NT2/D1 (cell line): ENCODE measurements at regions not wholly inside any gene's neighbourhood (a gene's known extent, or its start where the extent isn't known, plus 50 kb on each side); places are given as distances from the start of the nearest gene placed in this dataset.

Experiments used
- DNase-seq: peaks from one replicate; pipeline ENCODE4 v3.0.0-alpha.2; 2011; ENCODE audit warnings: low read depth, low spot score
- H3K27me3 ChIP-seq: 2 replicates; pipeline ENCODE4 v1.6.0; 2011; ENCODE audit warnings: mild to moderate bottlenecking; ENCODE audit not compliant: insufficient read length, insufficient read depth
- H3K36me3 ChIP-seq: 2 replicates; pipeline ENCODE4 v1.6.1; 2011; ENCODE audit warnings: mild to moderate bottlenecking, low read length, mixed read lengths; ENCODE audit not compliant: insufficient read depth, insufficient read length
- H3K4me1 ChIP-seq: 2 replicates; pipeline ENCODE4 v1.5.1; 2011; ENCODE audit not compliant: insufficient read depth, insufficient read length
- H3K4me3 ChIP-seq: 2 replicates; pipeline ENCODE4 v1.5.1; 2011; ENCODE audit warnings: low read depth; ENCODE audit not compliant: insufficient read length
- H3K9ac ChIP-seq: 2 replicates; pipeline ENCODE4 v1.6.0; 2011; ENCODE audit warnings: low read depth; ENCODE audit not compliant: insufficient read length
- H3K9me3 ChIP-seq: 2 replicates; pipeline ENCODE4 v1.5.1; 2011; ENCODE audit warnings: mild to moderate bottlenecking, low read length; ENCODE audit not compliant: insufficient read depth
- SUZ12 ChIP-seq: IDR thresholded peaks from 2 replicates; pipeline ENCODE4 v1.6.1; 2011; ENCODE audit not compliant: insufficient read length, insufficient read depth; ENCODE audit errors: extremely low read depth
- YY1 ChIP-seq: IDR thresholded peaks from 2 replicates; pipeline ENCODE4 v1.6.1; 2011; ENCODE audit not compliant: insufficient read length, insufficient read depth
- ZNF274 ChIP-seq: IDR thresholded peaks from 2 replicates; pipeline ENCODE4 v1.6.1; 2011; ENCODE audit warnings: mild to moderate bottlenecking, low read depth, low read length

- TF ChIP-seq ZNF274 = no peak
- TF ChIP-seq SUZ12 = no peak
- no peak for TF ChIP-seq YY1
- H3K4me3 ChIP-seq = no peak overlapping the region
- H3K4me1 ChIP-seq = peaks cover 6% of the 10 kb centered on the region
- H3K36me3 ChIP-seq = no peaks in the 10 kb centered on the region
- no peaks in the 10 kb centered on the region for H3K27me3 ChIP-seq
- H3K9me3 ChIP-seq = no peaks in the 10 kb centered on the region
- no peak for DNase-seq
- no peak overlapping the region for H3K9ac ChIP-seq
Measured at GRCh38 chr14:50041980-50042379, 74.4 kb downstream of the VCPKMT start.

DNA sequence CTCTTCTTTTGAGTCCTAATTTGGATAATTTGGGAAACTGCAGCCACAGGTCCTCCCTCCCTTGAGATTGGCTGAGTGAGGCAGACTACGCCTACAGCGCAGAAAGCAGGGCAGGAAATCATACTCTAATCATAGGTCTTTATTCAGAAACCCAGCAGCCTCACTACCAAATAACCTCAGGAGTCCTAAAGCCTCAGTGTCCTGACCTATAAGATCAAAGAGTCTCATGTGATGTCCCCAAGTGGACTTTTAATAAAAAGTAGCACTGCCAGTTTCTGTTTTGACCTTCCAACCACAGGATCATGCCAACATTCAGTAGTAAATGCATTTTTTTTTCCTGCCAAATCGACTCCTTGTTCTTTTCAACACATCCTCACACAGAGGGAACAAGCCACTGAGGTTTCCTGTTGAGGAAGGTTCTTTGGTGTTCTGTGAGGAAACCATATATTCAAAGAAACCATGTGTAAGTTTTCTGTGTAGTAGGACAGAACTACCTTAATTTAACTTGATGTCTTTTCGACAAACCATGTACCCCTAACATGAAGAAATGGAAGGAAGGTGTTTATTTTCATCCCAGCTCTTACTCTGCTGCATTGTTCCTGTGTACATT, 72.2 kb downstream of the VCPKMT start:
- no peak for DNase-seq
- Histone ChIP-seq H3K36me3 (no peaks in the 10 kb centered on the region), H3K27me3 (no peaks in the 10 kb centered on the region), H3K4me1 (peaks cover 9% of the 10 kb centered on the region), H3K9me3 (no peaks in the 10 kb centered on the region), H3K4me3 (no peak overlapping the region), H3K9ac (no peak overlapping the region)
- no peak for TF ChIP-seq ZNF274
- TF ChIP-seq SUZ12 = no peak
- no peak for TF ChIP-seq YY1

DNA sequence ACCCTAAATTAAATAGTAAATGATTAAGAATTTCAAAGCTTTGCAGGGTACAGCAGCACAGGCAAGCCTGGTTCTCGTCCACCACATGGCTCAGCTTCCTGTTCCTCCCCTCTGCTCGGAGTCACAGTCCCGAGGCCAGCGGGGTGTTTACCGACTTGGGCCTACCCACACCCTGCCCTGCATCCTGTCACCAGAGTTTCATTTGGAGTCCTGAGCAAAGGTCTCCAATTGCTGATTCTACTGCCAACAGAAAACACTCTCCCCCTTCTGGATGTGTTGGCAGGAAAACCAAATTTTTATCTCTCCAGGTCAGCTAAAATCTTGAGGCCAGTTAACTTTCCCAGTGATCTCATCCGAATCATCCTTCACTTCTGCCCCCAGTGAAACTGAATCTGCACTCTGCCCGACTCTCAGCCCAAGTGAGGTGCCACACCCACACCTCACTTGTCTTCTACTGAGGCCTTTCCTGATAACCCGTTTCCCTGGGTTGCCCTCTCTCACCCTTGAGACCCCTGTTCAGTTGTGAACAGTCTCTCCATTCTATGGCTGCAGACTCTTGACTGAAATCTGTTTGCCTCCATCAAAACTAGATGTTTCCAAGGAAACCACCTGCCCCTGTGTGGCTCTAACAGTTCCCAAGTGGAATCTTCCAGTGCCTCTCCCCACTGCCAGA, 71.2 kb downstream of the VCPKMT start:
- Histone ChIP-seq H3K4me1 (peaks cover 9% of the 10 kb centered on the region), H3K4me3 (no peak overlapping the region), H3K9me3 (no peaks in the 10 kb centered on the region), H3K9ac (no peak overlapping the region), H3K36me3 (no peaks in the 10 kb centered on the region), H3K27me3 (no peaks in the 10 kb centered on the region)
- no peak for DNase-seq
- TF ChIP-seq YY1 = no peak
- no peak for TF ChIP-seq ZNF274
- TF ChIP-seq SUZ12 = no peak

DNA sequence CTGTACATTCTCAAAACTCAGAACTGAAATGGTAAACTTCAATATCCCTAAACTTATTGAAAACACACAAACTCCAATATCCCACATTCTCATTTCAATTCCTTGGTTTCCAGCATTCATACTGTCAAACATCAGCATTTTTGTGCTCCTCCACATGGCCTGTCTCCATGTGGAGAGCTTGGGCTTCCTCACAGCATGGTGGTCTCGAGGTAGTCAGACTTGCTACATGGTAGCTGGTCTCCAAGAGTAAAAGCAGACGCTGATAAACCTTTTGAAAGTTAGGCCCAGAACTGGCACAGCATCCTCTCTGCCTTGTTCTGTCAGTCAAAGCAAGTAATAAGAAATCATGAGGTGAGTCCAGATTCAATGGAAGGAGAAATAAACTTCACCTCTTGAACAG, 70.5 kb downstream of the VCPKMT start:
- DNase-seq = no peak
- Histone ChIP-seq H3K4me1 (peaks cover 9% of the 10 kb centered on the region), H3K4me3 (no peak overlapping the region), H3K36me3 (no peaks in the 10 kb centered on the region), H3K9me3 (no peaks in the 10 kb centered on the region), H3K27me3 (no peaks in the 10 kb centered on the region), H3K9ac (no peak overlapping the region)
- TF ChIP-seq ZNF274 (no peak), YY1 (no peak), SUZ12 (no peak)

- H3K9ac ChIP-seq = no peak overlapping the region
- H3K4me3 ChIP-seq = no peak overlapping the region
- TF ChIP-seq SUZ12 (no peak), YY1 (no peak), ZNF274 (no peak)
- H3K36me3 ChIP-seq = no peaks in the 10 kb centered on the region
- peaks cover 9% of the 10 kb centered on the region for H3K4me1 ChIP-seq
- no peaks in the 10 kb centered on the region for H3K9me3 ChIP-seq
- H3K27me3 ChIP-seq = no peaks in the 10 kb centered on the region
- DNase-seq = no peak
Measured at GRCh38 chr14:50047274-50047676, 69.1 kb downstream of the VCPKMT start.

DNA sequence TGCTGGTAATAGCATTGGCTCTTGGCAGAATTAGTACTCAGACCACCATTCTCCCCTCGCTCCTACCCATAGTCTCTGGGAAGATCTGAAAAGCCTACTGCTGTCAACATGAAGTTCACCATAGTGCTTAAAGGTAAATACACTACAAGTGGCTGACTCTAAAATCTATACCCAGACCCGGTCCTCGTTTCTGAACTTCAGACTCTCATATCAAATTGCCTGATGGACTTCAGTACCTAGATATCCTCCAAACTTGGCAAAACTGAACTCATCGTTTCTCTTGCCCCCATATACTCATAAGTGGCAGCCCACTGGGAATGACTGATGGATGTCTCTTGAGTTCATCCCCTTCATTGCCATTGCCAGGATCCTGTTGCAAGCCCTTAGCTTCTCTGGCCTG, 67.3 kb downstream of the VCPKMT start:
- Histone ChIP-seq H3K27me3 (no peaks in the 10 kb centered on the region), H3K9me3 (no peaks in the 10 kb centered on the region), H3K4me1 (peaks cover 9% of the 10 kb centered on the region), H3K4me3 (no peak overlapping the region), H3K9ac (no peak overlapping the region), H3K36me3 (no peaks in the 10 kb centered on the region)
- DNase-seq = no peak
- TF ChIP-seq SUZ12 (no peak), ZNF274 (no peak), YY1 (no peak)

DNA sequence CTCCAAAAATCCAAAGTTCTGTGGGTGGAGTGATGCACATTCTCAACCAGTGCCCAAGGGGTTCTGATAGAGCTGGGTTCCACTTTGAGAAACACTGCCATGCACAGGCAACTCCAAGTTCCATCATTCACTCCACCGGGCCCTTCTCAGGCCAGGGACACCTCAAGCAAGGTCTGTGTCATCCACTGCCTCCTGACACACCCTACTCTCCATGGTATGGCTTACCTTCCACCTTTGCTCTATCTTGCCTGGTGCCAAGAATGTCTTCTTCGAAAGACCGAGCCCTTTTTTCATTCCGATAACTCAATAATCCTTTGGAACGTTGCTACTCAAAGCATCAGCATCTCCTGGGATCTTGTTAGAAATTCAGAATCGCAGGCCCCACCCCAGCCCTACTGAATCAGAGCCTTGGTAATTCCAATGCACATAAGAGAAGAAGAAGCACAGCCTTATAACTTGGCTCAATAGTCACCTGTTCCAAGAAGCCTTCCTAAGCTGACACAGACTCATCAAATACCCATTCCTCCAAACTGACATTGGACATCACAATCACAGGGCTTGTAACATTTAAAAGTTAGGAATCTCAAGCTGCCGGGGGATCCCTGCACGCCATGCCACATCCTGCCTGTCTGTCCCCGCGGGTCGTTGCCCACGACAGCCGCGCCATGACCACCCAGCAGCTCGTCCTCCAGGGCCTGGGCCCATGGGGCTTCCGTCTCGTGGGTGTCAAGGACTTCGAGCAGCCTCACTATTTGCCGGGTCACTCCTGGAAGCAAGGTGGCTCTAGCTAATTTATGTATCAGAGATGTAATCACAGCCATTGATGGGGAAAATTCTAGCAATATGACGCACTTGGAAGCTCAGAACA, 66.4 kb downstream of the VCPKMT start:
- Histone ChIP-seq H3K9ac (no peak overlapping the region), H3K4me1 (peaks cover 9% of the 10 kb centered on the region), H3K27me3 (no peaks in the 10 kb centered on the region), H3K4me3 (no peak overlapping the region), H3K36me3 (no peaks in the 10 kb centered on the region), H3K9me3 (no peaks in the 10 kb centered on the region)
- TF ChIP-seq SUZ12 = no peak
- no peak for TF ChIP-seq ZNF274
- TF ChIP-seq YY1 = no peak
- DNase-seq = no peak
